RWPE2 (cell line): ENCODE measurements at regions not wholly inside any gene's neighbourhood (a gene's known extent, or its start where the extent isn't known, plus 50 kb on each side); places are given as distances from the start of the nearest gene placed in this dataset.

Experiments
- ATAC-seq: fragments of 200-7000 bp; cut with Tn5 transposase; 3 replicates; pipeline ENCODE4 v1.9.1; 2021; ENCODE audit warnings: low read depth
- DNase-seq: peaks from one replicate; pipeline ENCODE4 v3.0.0-alpha.2; 2020; ENCODE audit warnings: low spot score
- H3K27ac ChIP-seq: fragments of 450-650 bp; 2 replicates; pipeline ENCODE4 v1.5.1; 2017; ENCODE audit warnings: mild to moderate bottlenecking; ENCODE audit not compliant: poor library complexity, severe bottlenecking
- H3K27me3 ChIP-seq: fragments of 250-450 bp; sonication (Bioruptor Pico); 2 replicates; pipeline ENCODE4 v1.5.1; 2021; ENCODE audit warnings: mild to moderate bottlenecking, moderate library complexity; ENCODE audit not compliant: insufficient read depth, poor library complexity, severe bottlenecking
- H3K36me3 ChIP-seq: fragments of 250-450 bp; sonication (Bioruptor Pico); 2 replicates; pipeline ENCODE4 v1.5.1; 2020; ENCODE audit warnings: low read depth, mild to moderate bottlenecking, moderate library complexity
- H3K4me1 ChIP-seq: fragments of 250-450 bp; sonication (Bioruptor Pico); 2 replicates; pipeline ENCODE4 v1.5.1; 2021; ENCODE audit warnings: mild to moderate bottlenecking, moderate library complexity; ENCODE audit not compliant: insufficient read depth, poor library complexity, severe bottlenecking
- H3K4me3 ChIP-seq: fragments of 250-450 bp; sonication (Bioruptor Pico); 2 replicates; pipeline ENCODE4 v1.5.1; 2021; ENCODE audit warnings: mild to moderate bottlenecking, moderate library complexity; ENCODE audit not compliant: severe bottlenecking
- H3K9me3 ChIP-seq: fragments of 250-450 bp; sonication (Bioruptor Pico); 2 replicates; pipeline ENCODE4 v1.5.1; 2021; ENCODE audit warnings: mild to moderate bottlenecking, moderate library complexity; ENCODE audit not compliant: severe bottlenecking
- TF ChIP-seq, protein P1 (sequence below): fragments of 450-650 bp; IDR thresholded peaks from one replicate; pipeline ENCODE4 v1.5.1; 2017; ENCODE audit warnings: mild to moderate bottlenecking, moderate library complexity; ENCODE audit not compliant: poor library complexity, severe bottlenecking

DNA sequence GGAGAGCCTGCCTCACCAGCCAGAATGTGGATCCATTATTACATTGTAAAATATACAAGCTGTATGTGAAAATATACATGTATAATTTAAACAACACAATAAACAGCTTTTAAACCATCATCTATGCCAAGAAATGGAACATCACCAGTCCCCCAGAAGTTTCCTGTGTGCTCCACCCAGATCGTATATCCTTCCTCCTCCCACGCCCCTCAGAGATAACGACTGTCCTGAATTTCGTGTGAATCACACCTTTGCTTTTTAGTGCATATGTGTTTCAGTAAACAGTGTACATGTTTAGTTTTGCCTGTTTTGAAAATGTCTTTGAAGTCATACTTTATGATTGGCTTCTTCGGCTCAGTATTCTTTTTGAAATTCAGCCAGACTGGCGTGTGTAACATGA is 134.6 kb upstream of the MYO10 start:
- DNase-seq (no peak), ATAC-seq (peak; percentile 24; the same call in 1 of the 3 replicates)
- no peaks in the 10 kb centered on the region for H3K9me3 ChIP-seq
- H3K36me3 ChIP-seq = no peaks in the 10 kb centered on the region
- H3K27ac ChIP-seq = no peak overlapping the region
- H3K27me3 ChIP-seq = no peaks in the 10 kb centered on the region
- peaks cover 9% of the 10 kb centered on the region for H3K4me1 ChIP-seq
- TF ChIP-seq, protein P1, sequence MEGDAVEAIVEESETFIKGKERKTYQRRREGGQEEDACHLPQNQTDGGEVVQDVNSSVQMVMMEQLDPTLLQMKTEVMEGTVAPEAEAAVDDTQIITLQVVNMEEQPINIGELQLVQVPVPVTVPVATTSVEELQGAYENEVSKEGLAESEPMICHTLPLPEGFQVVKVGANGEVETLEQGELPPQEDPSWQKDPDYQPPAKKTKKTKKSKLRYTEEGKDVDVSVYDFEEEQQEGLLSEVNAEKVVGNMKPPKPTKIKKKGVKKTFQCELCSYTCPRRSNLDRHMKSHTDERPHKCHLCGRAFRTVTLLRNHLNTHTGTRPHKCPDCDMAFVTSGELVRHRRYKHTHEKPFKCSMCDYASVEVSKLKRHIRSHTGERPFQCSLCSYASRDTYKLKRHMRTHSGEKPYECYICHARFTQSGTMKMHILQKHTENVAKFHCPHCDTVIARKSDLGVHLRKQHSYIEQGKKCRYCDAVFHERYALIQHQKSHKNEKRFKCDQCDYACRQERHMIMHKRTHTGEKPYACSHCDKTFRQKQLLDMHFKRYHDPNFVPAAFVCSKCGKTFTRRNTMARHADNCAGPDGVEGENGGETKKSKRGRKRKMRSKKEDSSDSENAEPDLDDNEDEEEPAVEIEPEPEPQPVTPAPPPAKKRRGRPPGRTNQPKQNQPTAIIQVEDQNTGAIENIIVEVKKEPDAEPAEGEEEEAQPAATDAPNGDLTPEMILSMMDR = no peak
- no peak overlapping the region for H3K4me3 ChIP-seq

DNA sequence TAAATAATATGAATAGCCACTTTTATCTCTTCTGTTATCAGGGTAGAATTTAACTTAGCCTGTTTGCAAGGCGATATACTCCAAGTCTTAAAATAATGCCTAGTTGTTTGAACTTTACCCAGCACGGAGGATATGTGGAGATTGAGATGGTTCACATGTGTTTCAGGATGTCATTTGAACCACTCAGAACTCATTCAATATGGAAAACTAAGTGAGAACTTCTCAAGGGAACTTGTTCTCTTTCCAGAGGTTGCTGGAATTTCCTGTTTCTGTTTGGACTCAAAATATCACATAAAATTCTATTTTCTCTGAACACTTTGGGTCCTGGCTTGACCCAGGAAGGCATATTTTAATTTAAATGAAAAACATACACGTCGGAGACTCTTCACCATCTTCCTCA is 139.1 kb upstream of the MYO10 start:
- Histone ChIP-seq H3K27me3 (no peaks in the 10 kb centered on the region), H3K27ac (no peak overlapping the region), H3K9me3 (no peaks in the 10 kb centered on the region), H3K4me1 (peaks cover 4% of the 10 kb centered on the region), H3K4me3 (no peak overlapping the region), H3K36me3 (no peaks in the 10 kb centered on the region)
- DNase-seq = no peak
- TF ChIP-seq, protein P1 = no peak
- no peak for ATAC-seq

DNA sequence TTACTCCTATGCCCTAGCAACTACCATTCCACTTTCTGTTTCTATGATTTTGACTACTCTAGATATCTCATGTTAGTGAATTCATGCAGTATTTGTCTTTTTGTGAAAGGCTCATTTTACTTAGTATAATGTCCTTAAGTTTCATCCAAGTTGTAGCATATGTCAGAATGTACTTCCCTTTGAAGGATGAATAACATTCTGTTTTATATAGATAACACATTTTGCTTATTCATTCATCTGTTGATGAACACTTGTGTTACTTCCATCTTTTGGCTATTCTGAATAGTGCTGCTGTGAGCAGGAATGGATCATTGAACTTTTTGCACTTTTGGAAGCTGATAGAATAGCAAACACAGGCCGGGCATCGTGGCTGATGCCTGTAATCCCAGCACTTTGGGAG is 140.2 kb upstream of the MYO10 start:
- no peaks in the 10 kb centered on the region for H3K9me3 ChIP-seq
- H3K27me3 ChIP-seq = no peaks in the 10 kb centered on the region
- H3K4me1 ChIP-seq = no peaks in the 10 kb centered on the region
- no peaks in the 10 kb centered on the region for H3K36me3 ChIP-seq
- no peak overlapping the region for H3K27ac ChIP-seq
- no peak overlapping the region for H3K4me3 ChIP-seq
- TF ChIP-seq, protein P1 = no peak
- DNase-seq (no peak), ATAC-seq (no peak)

DNA sequence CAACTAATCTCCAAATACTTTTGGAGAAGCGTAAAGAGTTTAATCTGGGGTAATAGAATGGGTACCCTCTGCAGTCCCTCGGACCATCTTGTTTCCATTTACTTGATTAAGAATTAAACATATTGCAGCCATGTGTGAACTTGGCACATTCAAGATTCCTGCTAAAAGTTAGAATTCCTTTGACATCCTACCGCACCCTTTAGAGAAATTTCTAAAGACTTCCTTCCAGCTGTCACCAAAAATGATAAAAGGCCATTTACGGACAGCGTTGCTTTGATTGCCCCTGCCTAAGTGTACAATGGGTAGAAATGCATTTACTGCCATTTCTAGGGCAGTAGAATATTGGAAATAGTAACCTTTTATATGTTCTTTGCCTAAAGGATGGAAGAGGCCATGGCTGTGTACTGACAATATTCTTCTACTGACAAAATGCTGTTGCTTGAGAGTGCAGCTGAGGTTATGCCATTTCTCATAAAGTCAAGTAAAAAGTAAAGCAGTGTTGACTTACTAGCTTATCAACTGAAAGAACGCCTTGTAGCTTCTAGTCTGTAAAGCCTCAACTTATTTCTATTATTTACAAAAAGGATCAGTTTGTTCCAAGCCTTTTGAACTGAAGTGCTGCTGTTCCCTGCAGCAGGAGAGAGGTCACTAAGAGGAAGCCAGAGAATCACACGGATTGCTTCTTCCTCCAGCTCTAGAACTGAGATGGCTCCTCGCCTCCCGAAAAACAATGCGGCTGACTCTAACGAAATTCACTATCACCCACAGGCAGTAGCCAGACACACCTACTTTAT is 139.8 kb upstream of the BASP1 start:
- no peaks in the 10 kb centered on the region for H3K36me3 ChIP-seq
- DNase-seq (no peak), ATAC-seq (no peak)

DNA sequence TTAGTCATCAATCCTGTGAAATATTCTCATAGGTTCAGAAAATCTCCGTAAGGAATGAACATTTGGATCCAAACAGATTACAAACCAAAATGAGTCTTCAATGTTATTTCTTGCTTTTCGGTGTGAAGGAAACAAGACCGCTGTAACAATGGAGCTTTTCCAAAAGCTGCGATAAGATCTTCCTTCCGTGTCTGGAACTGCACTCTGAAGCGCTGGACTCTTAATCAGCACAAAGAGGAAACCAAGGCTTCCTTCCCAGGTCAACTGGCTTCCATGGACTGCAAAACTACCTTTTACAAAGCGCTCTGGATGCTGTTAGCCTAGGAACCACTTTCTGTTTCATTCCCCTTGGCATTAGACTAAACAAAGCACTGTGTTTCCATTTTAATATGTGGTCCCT is 137.9 kb upstream of the BASP1 start:
- Histone ChIP-seq H3K4me1 (no peaks in the 10 kb centered on the region), H3K36me3 (no peaks in the 10 kb centered on the region), H3K4me3 (no peak overlapping the region), H3K27ac (no peak overlapping the region), H3K9me3 (no peaks in the 10 kb centered on the region), H3K27me3 (no peaks in the 10 kb centered on the region)
- TF ChIP-seq, protein P1 = no peak
- ATAC-seq (no peak; the same call in 2 of the 3 replicates), DNase-seq (no peak)

More for the DNA sequence above, 139.8 kb upstream of the BASP1 start:
- TF ChIP-seq, protein P1 = no peak
- H3K9me3 ChIP-seq = no peaks in the 10 kb centered on the region
- no peak overlapping the region for H3K27ac ChIP-seq
- no peaks in the 10 kb centered on the region for H3K4me1 ChIP-seq
- H3K4me3 ChIP-seq = no peak overlapping the region
- H3K27me3 ChIP-seq = no peaks in the 10 kb centered on the region
